H9 (cell line): ENCODE measurements at regions not wholly inside any gene's neighbourhood (a gene's known extent, or its start where the extent isn't known, plus 50 kb on each side); places are given as distances from the start of the nearest gene placed in this dataset.

Experiments
- DNase-seq: peaks from one replicate; pipeline ENCODE4 v3.0.0-alpha.2; 2017
- H2AFZ ChIP-seq: one replicate; pipeline ENCODE4 v1.6.1; 2013; ENCODE audit warnings: mild to moderate bottlenecking, low read length, control low read depth, moderate library complexity
- H2AK5ac ChIP-seq: 2 replicates; pipeline ENCODE4 v1.6.1; 2013; ENCODE audit warnings: low read length, control low read depth, mixed read lengths; ENCODE audit not compliant: insufficient read length
- H2BK120ac ChIP-seq: one replicate; pipeline ENCODE4 v1.6.1; 2013; ENCODE audit warnings: low read depth, mild to moderate bottlenecking, low read length, control low read depth, inconsistent platforms; ENCODE audit not compliant: poor library complexity, severe bottlenecking
- H2BK12ac ChIP-seq: 2 replicates; pipeline ENCODE4 v1.6.1; 2013; ENCODE audit warnings: low read length, control low read depth, mixed read lengths, low read depth; ENCODE audit not compliant: insufficient read length
- H2BK15ac ChIP-seq: 2 replicates; pipeline ENCODE4 v1.6.1; 2013; ENCODE audit warnings: low read depth, low read length, control low read depth
- H2BK20ac ChIP-seq: one replicate; pipeline ENCODE4 v1.6.1; 2013; ENCODE audit warnings: low read depth, mild to moderate bottlenecking, low read length, control low read depth, inconsistent platforms; ENCODE audit not compliant: poor library complexity, severe bottlenecking
- H2BK5ac ChIP-seq: 2 replicates; pipeline ENCODE4 v1.6.1; 2013; ENCODE audit warnings: low read length, control low read depth, mixed read lengths; ENCODE audit not compliant: insufficient read length
- H3K14ac ChIP-seq: 2 replicates; pipeline ENCODE4 v1.6.1; 2013; ENCODE audit warnings: low read length, control low read depth; ENCODE audit not compliant: insufficient read depth
- H3K18ac ChIP-seq: 2 replicates; pipeline ENCODE4 v1.6.1; 2013; ENCODE audit warnings: low read depth, mild to moderate bottlenecking, mixed read lengths, low read length, control low read depth; ENCODE audit not compliant: insufficient read length
- H3K23ac ChIP-seq: 2 replicates; pipeline ENCODE4 v1.6.1; 2013; ENCODE audit warnings: low read length, control low read depth, mixed read lengths, low read depth; ENCODE audit not compliant: insufficient read length
- H3K23me2 ChIP-seq: 2 replicates; pipeline ENCODE4 v1.6.1; 2013; ENCODE audit warnings: low read depth, mild to moderate bottlenecking, mixed read lengths, low read length, control low read depth; ENCODE audit not compliant: insufficient read length, poor library complexity, severe bottlenecking
- H3K27ac ChIP-seq: 2 replicates; pipeline ENCODE4 v1.5.1; 2013; ENCODE audit warnings: low read length, control low read depth, mixed read lengths, low read depth; ENCODE audit not compliant: insufficient read length
- H3K27me3 ChIP-seq: 2 replicates; pipeline ENCODE4 v1.6.1; 2013; ENCODE audit warnings: low read length, control low read depth, inconsistent platforms; ENCODE audit not compliant: insufficient read depth
- H3K4ac ChIP-seq: 2 replicates; pipeline ENCODE4 v1.6.1; 2013; ENCODE audit warnings: low read depth, mild to moderate bottlenecking, control low read depth, inconsistent platforms, low read length, moderate library complexity
- H3K4me1 ChIP-seq: 2 replicates; pipeline ENCODE4 v1.6.1; 2013; ENCODE audit warnings: low read length, control low read depth, inconsistent platforms; ENCODE audit not compliant: insufficient read depth
- H3K4me2 ChIP-seq: 2 replicates; pipeline ENCODE4 v1.6.1; 2013; ENCODE audit warnings: low read length, control low read depth, mixed read lengths; ENCODE audit not compliant: insufficient read length, insufficient read depth
- H3K56ac ChIP-seq: 2 replicates; pipeline ENCODE4 v1.6.1; 2013; ENCODE audit warnings: low read depth, mild to moderate bottlenecking, mixed read lengths, low read length, control low read depth; ENCODE audit not compliant: insufficient read length
- H3K79me1 ChIP-seq: 2 replicates; pipeline ENCODE4 v1.6.1; 2013; ENCODE audit warnings: low read depth, mild to moderate bottlenecking, moderate library complexity, low read length, control low read depth, inconsistent platforms; ENCODE audit not compliant: insufficient read depth, poor library complexity, severe bottlenecking
- H3K79me2 ChIP-seq: 2 replicates; pipeline ENCODE4 v1.6.1; 2013; ENCODE audit warnings: low read length, control low read depth, inconsistent platforms; ENCODE audit not compliant: insufficient read depth
- H3K9ac ChIP-seq: 2 replicates; pipeline ENCODE4 v1.6.1; 2013; ENCODE audit warnings: low read length, control low read depth, mixed read lengths; ENCODE audit not compliant: insufficient read length; ENCODE audit errors: extremely low read depth
- H3K9me3 ChIP-seq: one replicate; pipeline ENCODE4 v1.6.1; 2013; ENCODE audit warnings: low read depth, low read length, inconsistent platforms; ENCODE audit not compliant: control insufficient read depth
- H3T11ph ChIP-seq: one replicate; pipeline ENCODE4 v1.6.1; 2013; ENCODE audit warnings: mild to moderate bottlenecking, low read length, control low read depth, inconsistent platforms
- H4K20me1 ChIP-seq: one replicate; pipeline ENCODE4 v1.6.1; 2013; ENCODE audit not compliant: control insufficient read depth, insufficient read length, insufficient read depth
- H4K5ac ChIP-seq: 2 replicates; pipeline ENCODE4 v1.6.1; 2013; ENCODE audit warnings: low read depth, mild to moderate bottlenecking, mixed read lengths, low read length, control low read depth; ENCODE audit not compliant: insufficient read length
- H4K8ac ChIP-seq: replicated peaks from 2 replicates; pipeline ENCODE4 v1.6.1; 2013; ENCODE audit warnings: low read length, control low read depth, mixed read lengths, low read depth; ENCODE audit not compliant: insufficient read length
- H4K91ac ChIP-seq: 2 replicates; pipeline ENCODE4 v1.6.1; 2013; ENCODE audit warnings: low read depth, mild to moderate bottlenecking, moderate library complexity, mixed read lengths, low read length, control low read depth; ENCODE audit not compliant: insufficient read length
- H3K27ac Mint-ChIP-seq, 3 experiments: 2 replicates in 2 of 3; 3 replicates in 1 of 3; pipeline ENCODE4 v1.8.0; 2020 to 2021; ENCODE audit warnings: mixed read lengths in 3 of 3, mild to moderate bottlenecking in 1 of 3, moderate library complexity in 1 of 3
- H3K27me3 Mint-ChIP-seq: 2 replicates; pipeline ENCODE4 v1.8.0; 2021; ENCODE audit warnings: low read depth, mild to moderate bottlenecking, moderate library complexity, mixed read lengths
- H3K36me3 Mint-ChIP-seq, 3 experiments: 2 replicates in 2 of 3; 3 replicates in 1 of 3; pipeline ENCODE4 v1.8.0; 2020 to 2021; ENCODE audit warnings: low read depth in 3 of 3, mixed read lengths in 3 of 3; ENCODE audit not compliant: insufficient read depth in 1 of 3
- H3K4me1 Mint-ChIP-seq, 2 experiments: 2 replicates each; pipeline ENCODE4 v1.8.0; 2020; ENCODE audit warnings: mixed read lengths in 2 of 2
- H3K4me3 Mint-ChIP-seq, 2 experiments: 2 replicates in 1 of 2; 3 replicates in 1 of 2; pipeline ENCODE4 v1.8.0; 2020 to 2021; ENCODE audit warnings: mild to moderate bottlenecking in 2 of 2, mixed read lengths in 2 of 2, moderate library complexity in 1 of 2
- H3K9me3 Mint-ChIP-seq, 2 experiments: 2 replicates in 1 of 2; 3 replicates in 1 of 2; pipeline ENCODE4 v1.8.0; 2020; ENCODE audit warnings: mild to moderate bottlenecking in 2 of 2, mixed read lengths in 2 of 2, moderate library complexity in 1 of 2
- CTCF ChIP-seq: fragments of 200-600 bp; sonication (generic); conservative IDR thresholded peaks from 3 replicates; pipeline ENCODE4 v1.8.0; 2021; ENCODE audit warnings: antibody characterized with exemption, mild to moderate bottlenecking
- WGBS: extraction: QIAGEN DNeasy Blood & Tissue Kit; methylation state at CpG from one replicate; pipeline ENCODE4 v1.1.7; 2013; ENCODE audit warnings: missing lambda C conversion rate, low lambda C conversion rate, mixed read lengths; ENCODE audit not compliant: insufficient read length; ENCODE audit errors: extremely low coverage; 5-methylcytosine and 5-hydroxymethylcytosine counted together

GRCh38 chr15:95520511-95520910 lies 810.0 kb upstream of the NR2F2 start:
- Mint-ChIP-seq H3K36me3 (no peaks in the 10 kb centered on the region), H3K27me3 (no peaks in the 10 kb centered on the region), H3K27ac (no peak overlapping the region), H3K4me1 (peaks cover 0 to 4% of the 10 kb centered on the region in 2 experiments; a peak in 1 of 4 replicates), H3K4me3 (no peak overlapping the region), H3K9me3 (peaks cover 0 to 6% of the 10 kb centered on the region in 2 experiments; a peak in 2 of 5 replicates)
- Histone ChIP-seq H4K20me1 (no peaks in the 10 kb centered on the region), H2BK5ac (no peak overlapping the region), H3K23me2 (no peaks in the 10 kb centered on the region), H2BK120ac (no peak overlapping the region), H2AFZ (no peak overlapping the region), H3K79me1 (no peaks in the 10 kb centered on the region), H3K4ac (no peak overlapping the region), H2AK5ac (no peak overlapping the region), H3K23ac (no peak overlapping the region), H3K14ac (no peak overlapping the region), H3K27me3 (no peaks in the 10 kb centered on the region), H3K27ac (no peak overlapping the region), H3K56ac (no peak overlapping the region), H3K9ac (no peak overlapping the region), H4K5ac (no peak overlapping the region), H3K79me2 (no peaks in the 10 kb centered on the region), H3K18ac (no peak overlapping the region), H2BK15ac (no peak overlapping the region), H3T11ph (no peak overlapping the region), H2BK12ac (no peak overlapping the region), H2BK20ac (no peak overlapping the region), H4K91ac (no peak overlapping the region), H3K4me2 (no peak overlapping the region), H3K4me1 (no peaks in the 10 kb centered on the region), H3K9me3 (no peaks in the 10 kb centered on the region), H4K8ac (no peak overlapping the region)
- no CpG with 5 or more reads among the region's 2 CpGs for WGBS
- no peak for TF ChIP-seq CTCF
- DNase-seq = no peak
